ENCODE measurements at regions not wholly inside any gene's neighbourhood (a gene's known extent, or its start where the extent isn't known, plus 50 kb on each side); places are given as distances from the start of the nearest gene placed in this dataset.

GRCh38 chr7:12074889-12075288 is 136.2 kb upstream of the TMEM106B start:
- Histone ChIP-seq H3K9me3 (peaks cover 9% of the 10 kb centered on the region), H3K27me3 (no peaks in the 10 kb centered on the region), H3K36me3 (no peaks in the 10 kb centered on the region), H3K27ac (no peak overlapping the region), H3K4me1 (no peaks in the 10 kb centered on the region), H3K4me3 (no peak overlapping the region)
- no peak for TF ChIP-seq CTCF (IDR thresholded peaks at IDR 0.05)
- no peak for TF ChIP-seq POLR2A (IDR thresholded peaks at IDR 0.05)
- TF ChIP-seq EP300 (IDR thresholded peaks at IDR 0.05), result no peak
- TF ChIP-seq POLR2AphosphoS5 (IDR thresholded peaks at IDR 0.05), result no peak
- 78% methylated on average over 1 of the region's 1 CpG for WGBS
- DNase-seq (ENCODE audit: low spot score in 2 of 2), result no peak

GRCh38 chr7:12080006-12080405 is 131.1 kb upstream of the TMEM106B start:
- H3K4me1 ChIP-seq, result no peaks in the 10 kb centered on the region
- H3K27ac ChIP-seq, result no peak overlapping the region
- H3K4me3 ChIP-seq, result no peak overlapping the region
- H3K27me3 ChIP-seq, result no peaks in the 10 kb centered on the region
- no peaks in the 10 kb centered on the region for H3K36me3 ChIP-seq
- DNase-seq (ENCODE audit: low spot score in 2 of 2), result no peak
- WGBS, result 57% methylated on average over 3 of the region's 3 CpGs
- no peak for TF ChIP-seq POLR2A (IDR thresholded peaks at IDR 0.05)
- no peak for TF ChIP-seq POLR2AphosphoS5 (IDR thresholded peaks at IDR 0.05)
- no peak for TF ChIP-seq CTCF (IDR thresholded peaks at IDR 0.05)
- TF ChIP-seq EP300 (IDR thresholded peaks at IDR 0.05), result no peak
- peaks cover 1% of the 10 kb centered on the region for H3K9me3 ChIP-seq

DNA sequence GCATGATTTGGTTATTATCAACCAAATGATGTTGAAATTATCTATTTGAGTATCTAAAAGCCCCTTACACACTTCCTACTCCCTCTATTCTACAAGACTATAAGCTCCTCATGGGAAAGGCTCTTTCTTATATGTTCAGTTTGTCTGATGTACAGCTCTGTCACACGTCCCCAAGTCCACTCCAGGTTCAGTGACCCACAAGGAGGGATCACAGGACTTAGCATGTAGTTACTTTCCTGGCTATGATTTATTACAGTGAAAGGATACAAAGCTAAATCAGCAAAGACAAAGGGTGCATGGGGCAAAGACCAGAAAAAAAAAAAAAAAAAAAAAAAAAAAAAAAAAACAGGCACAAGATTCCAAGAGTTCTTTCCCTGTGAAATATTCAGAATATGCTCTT is 125.6 kb upstream of the TMEM106B start:
- Histone ChIP-seq H3K36me3 (no peaks in the 10 kb centered on the region), H3K4me1 (no peaks in the 10 kb centered on the region), H3K9me3 (no peaks in the 10 kb centered on the region), H3K27ac (no peak overlapping the region), H3K27me3 (no peaks in the 10 kb centered on the region), H3K4me3 (no peak overlapping the region)
- 44% methylated on average over 1 of the region's 1 CpG for WGBS
- DNase-seq (ENCODE audit: low spot score in 2 of 2), result no peak
- TF ChIP-seq POLR2A (IDR thresholded peaks at IDR 0.05) (no peak), EP300 (IDR thresholded peaks at IDR 0.05) (no peak), CTCF (IDR thresholded peaks at IDR 0.05) (no peak), POLR2AphosphoS5 (IDR thresholded peaks at IDR 0.05) (no peak)

DNA sequence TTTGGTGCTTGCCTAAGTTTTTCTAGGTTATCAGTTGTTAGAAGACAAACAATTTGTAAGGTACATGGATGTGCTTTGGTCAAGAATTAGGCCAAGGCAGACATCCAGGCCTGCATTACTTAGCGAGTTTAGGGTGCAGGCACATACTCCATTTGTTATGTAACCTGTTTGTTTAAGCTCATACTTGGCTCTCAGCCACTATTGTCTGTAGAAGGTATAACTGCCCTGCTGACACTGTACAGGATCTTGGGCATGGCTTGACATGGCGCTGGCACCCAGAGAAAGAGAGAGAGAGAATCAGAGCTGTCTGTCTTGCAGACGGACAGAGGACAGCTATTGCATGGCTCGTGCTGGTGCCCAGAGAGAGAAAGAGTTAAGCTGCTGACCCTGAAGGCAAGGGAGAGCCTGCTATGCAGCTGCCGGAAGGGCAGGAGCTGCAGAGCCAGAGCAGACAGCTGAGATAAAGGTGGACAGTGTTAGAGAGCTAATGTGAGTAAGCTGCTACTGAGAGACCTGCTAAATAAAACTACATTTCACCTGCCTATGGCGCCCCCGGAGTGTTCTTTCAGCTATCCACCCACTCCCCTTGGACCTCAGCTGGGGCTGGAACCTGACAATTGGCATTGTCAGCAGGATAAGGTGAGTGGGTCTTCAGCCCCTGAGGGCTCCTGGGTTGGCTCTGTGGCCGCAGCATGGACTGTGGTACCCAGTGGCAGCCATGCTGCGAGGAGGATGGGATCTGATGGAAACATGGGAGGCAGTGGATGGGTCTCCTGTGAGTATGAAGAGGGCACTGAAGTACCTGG is 120.9 kb upstream of the TMEM106B start:
- Histone ChIP-seq H3K36me3 (no peaks in the 10 kb centered on the region), H3K9me3 (no peaks in the 10 kb centered on the region), H3K27ac (no peak overlapping the region), H3K4me3 (no peak overlapping the region), H3K27me3 (no peaks in the 10 kb centered on the region), H3K4me1 (peaks cover 2% of the 10 kb centered on the region)
- no peak for DNase-seq (ENCODE audit: low spot score in 2 of 2)
- 78% methylated on average over 9 of the region's 9 CpGs for WGBS
- TF ChIP-seq POLR2A (IDR thresholded peaks at IDR 0.05) (no peak), POLR2AphosphoS5 (IDR thresholded peaks at IDR 0.05) (no peak), EP300 (IDR thresholded peaks at IDR 0.05) (no peak), CTCF (IDR thresholded peaks at IDR 0.05) (no peak)

DNA sequence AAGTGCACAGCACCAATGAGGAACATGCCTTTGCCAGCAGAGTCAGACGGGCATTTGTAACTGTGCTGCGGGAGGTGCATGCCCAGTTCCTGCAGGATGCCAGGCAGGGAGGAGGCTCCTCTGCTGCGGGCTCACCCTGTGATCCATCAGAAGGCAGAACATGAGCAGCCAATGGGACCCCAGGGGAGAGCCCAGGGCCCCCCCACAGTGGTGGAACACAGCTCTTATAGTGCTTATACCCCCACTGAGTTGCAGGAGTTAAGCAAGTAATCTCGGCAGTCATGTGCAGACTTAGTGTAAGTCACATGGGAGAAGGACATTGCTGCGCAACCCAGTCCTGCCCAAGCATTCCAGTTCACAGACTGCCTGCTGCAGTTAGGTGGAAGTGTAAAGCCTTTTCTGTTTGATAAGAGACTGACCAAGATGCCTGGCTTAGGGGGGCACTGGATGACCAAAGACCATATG is 120.3 kb upstream of the TMEM106B start:
- Histone ChIP-seq H3K36me3 (no peaks in the 10 kb centered on the region), H3K27ac (no peak overlapping the region), H3K9me3 (no peaks in the 10 kb centered on the region), H3K27me3 (no peaks in the 10 kb centered on the region), H3K4me1 (peaks cover 2% of the 10 kb centered on the region), H3K4me3 (no peak overlapping the region)
- no peak for TF ChIP-seq EP300 (IDR thresholded peaks at IDR 0.05)
- TF ChIP-seq POLR2AphosphoS5 (IDR thresholded peaks at IDR 0.05), result no peak
- no peak for TF ChIP-seq CTCF (IDR thresholded peaks at IDR 0.05)
- TF ChIP-seq POLR2A (IDR thresholded peaks at IDR 0.05), result no peak
- DNase-seq (ENCODE audit: low spot score in 2 of 2), result no peak
- WGBS, result 76% methylated on average over 4 of the region's 5 CpGs
